Activated T-helper 1 cell treated with anti-CD3 and anti-CD28 coated beads, Interleukin-12 subunit alpha, Interleukin-12 subunit beta, Interleukin-2, Interleukin-4 antibody, amounts not matched to agents 30 ng/mL and 10 ng/mL and 1 ng/mL, durations not matched to agents 14 hours and 24 hours and 36 hours (primary cell): ENCODE measurements at regions not wholly inside any gene's neighbourhood (a gene's known extent, or its start where the extent isn't known, plus 50 kb on each side); places are given as distances from the start of the nearest gene placed in this dataset.

ENCODE experiments used
- DNase-seq: peaks from one replicate; pipeline ENCODE4 v3.0.0; 2021; ENCODE audit warnings: low spot score
- H3K27ac Mint-ChIP-seq: one replicate; pipeline ENCODE4 v1.8.0; 2021; ENCODE audit warnings: mild to moderate bottlenecking, mixed read lengths
- H3K27me3 Mint-ChIP-seq: one replicate; pipeline ENCODE4 v1.8.0; 2022; ENCODE audit warnings: mild to moderate bottlenecking, moderate library complexity, mixed read lengths; ENCODE audit not compliant: insufficient read depth
- H3K36me3 Mint-ChIP-seq: one replicate; pipeline ENCODE4 v1.8.0; 2021; ENCODE audit warnings: low read depth, mixed read lengths
- H3K4me1 Mint-ChIP-seq: one replicate; pipeline ENCODE4 v1.8.0; 2021; ENCODE audit warnings: low read depth, mixed read lengths
- H3K4me3 Mint-ChIP-seq: one replicate; pipeline ENCODE4 v1.8.0; 2021; ENCODE audit warnings: mild to moderate bottlenecking, moderate library complexity, mixed read lengths
- H3K9me3 Mint-ChIP-seq: one replicate; pipeline ENCODE4 v1.8.0; 2021; ENCODE audit warnings: mixed read lengths
- intact Hi-C: fragments of 100-400 bp; cut with micrococcal nuclease; formaldehyde crosslinking; loops from one replicate; pipeline ENCODE4 v1.15.1; 2024

DNA sequence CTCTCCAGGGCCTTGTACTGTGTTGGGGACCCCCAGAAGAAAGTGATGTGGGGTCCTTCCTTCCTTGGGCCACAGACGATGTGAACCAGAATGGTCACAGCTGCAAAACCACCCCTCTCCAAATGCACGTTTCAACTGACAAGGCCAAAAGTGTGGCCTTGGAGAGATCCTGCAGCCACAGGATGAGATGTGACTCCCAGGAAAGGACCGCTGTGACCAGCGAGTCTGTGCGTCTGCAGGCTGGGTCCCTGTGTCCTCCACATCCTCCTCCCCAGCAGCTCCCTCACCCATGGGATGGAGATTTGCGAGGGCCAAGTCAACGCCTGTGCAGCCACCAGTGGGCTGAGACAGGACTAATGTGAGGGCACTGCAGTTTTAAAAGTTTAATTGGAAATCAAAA lies 247.0 kb downstream of the ERMARD start:
- H3K27ac Mint-ChIP-seq = no peak overlapping the region
- peaks cover 14% of the 10 kb centered on the region for H3K9me3 Mint-ChIP-seq
- no peak overlapping the region for H3K4me3 Mint-ChIP-seq

DNA sequence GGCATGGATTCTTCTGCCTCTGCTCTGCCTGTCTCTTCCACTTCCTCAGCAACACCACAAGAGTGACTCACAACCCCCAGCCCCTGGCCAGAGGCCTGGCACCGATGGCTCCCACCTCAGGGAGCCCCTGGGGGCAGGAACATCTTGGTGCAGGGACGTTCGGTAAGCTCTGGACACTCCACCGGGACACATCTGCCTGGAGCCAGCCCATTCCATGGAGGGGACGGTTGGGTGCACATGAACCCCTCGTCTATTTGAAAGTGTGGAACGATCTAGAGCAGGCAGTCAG lies 246.5 kb downstream of the ERMARD start:
- Mint-ChIP-seq H3K36me3 (no peaks in the 10 kb centered on the region), H3K4me3 (no peak overlapping the region), H3K27ac (no peak overlapping the region), H3K27me3 (peaks cover 4% of the 10 kb centered on the region), H3K4me1 (no peaks in the 10 kb centered on the region), H3K9me3 (peaks cover 8% of the 10 kb centered on the region)
- intact Hi-C loops = no loop called here
- no peak for DNase-seq

More for the DNA sequence above, 247.0 kb downstream of the ERMARD start:
- Mint-ChIP-seq H3K36me3 (no peaks in the 10 kb centered on the region), H3K4me1 (no peaks in the 10 kb centered on the region), H3K27me3 (peaks cover 4% of the 10 kb centered on the region)
- DNase-seq = no peak
- intact Hi-C loops = no loop called here

DNA sequence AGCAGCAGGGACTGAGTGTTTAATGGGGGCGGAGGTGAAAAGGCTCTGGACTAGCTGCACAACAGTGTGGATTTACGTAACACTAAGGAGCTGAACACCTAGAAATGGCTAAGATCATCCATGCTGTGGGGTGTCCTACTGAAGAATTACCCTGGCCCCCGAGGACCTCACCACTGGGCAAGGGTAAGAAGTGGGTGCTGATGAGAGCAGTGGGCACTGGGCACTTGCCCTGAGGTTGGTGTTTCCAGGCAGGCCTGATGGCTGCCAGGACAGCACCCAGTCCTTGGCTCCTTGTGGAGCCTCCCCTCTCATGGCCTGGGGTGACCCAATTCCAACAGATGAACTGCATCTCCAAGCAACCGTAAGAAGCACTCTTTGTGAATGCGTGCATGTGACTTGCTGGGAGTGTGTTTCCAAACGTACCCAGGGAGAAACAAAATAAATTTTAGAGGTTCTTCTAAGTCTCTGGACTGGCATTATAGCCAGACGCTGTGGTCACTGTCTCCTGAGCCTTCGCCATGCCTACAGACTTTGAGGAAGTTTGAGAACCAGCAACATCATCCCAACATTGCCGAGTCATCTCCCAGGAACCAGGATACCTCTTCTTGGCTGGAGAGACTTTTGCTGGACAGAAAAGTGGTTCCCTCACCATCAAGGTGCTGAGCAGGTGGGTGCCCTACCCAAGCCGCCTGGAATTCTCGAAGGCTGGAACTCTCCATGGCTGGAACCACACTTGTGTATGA lies 245.9 kb downstream of the ERMARD start:
- DNase-seq = no peak
- Mint-ChIP-seq H3K4me1 (peaks cover under 1% of the 10 kb centered on the region), H3K9me3 (peaks cover 3% of the 10 kb centered on the region), H3K27ac (no peak overlapping the region), H3K4me3 (no peak overlapping the region), H3K36me3 (no peaks in the 10 kb centered on the region), H3K27me3 (peaks cover 4% of the 10 kb centered on the region)
- intact Hi-C loops = no loop called here

- peaks cover 9% of the 10 kb centered on the region for H3K4me1 Mint-ChIP-seq
- intact Hi-C loops = no loop called here
- H3K9me3 Mint-ChIP-seq = no peaks in the 10 kb centered on the region
- H3K4me3 Mint-ChIP-seq = no peak overlapping the region
- H3K27me3 Mint-ChIP-seq = peaks cover 7% of the 10 kb centered on the region
- DNase-seq = no peak
- H3K36me3 Mint-ChIP-seq = no peaks in the 10 kb centered on the region
- no peak overlapping the region for H3K27ac Mint-ChIP-seq
These were observed 245.1 kb downstream of the ERMARD start for GRCh38 chr6:169996378-169997051.

DNA sequence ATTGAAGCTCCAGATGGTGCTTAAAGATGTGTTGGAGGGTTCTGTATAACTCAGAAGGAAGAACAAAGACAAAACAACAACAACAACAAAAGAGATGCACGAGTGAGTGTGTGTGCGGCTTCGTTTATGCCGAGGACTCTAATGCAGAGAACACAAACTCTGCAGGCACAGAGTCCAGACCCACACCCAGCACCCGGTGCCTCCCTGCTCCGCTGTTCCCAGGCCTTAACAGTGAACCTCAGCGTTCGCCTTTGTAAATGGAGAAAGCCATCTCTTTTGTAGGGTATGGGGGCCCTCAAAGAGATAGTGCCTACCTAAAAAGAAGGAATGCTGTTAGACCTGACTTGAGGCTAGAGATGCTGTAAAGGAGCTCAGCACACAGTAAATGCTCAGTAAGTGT lies 243.3 kb downstream of the ERMARD start:
- no peaks in the 10 kb centered on the region for H3K36me3 Mint-ChIP-seq
- intact Hi-C loops = no loop called here
- DNase-seq = no peak
- H3K4me3 Mint-ChIP-seq = no peak overlapping the region
- peaks cover 8% of the 10 kb centered on the region for H3K27me3 Mint-ChIP-seq
- no peaks in the 10 kb centered on the region for H3K9me3 Mint-ChIP-seq
- peaks cover 19% of the 10 kb centered on the region for H3K4me1 Mint-ChIP-seq
- no peak overlapping the region for H3K27ac Mint-ChIP-seq

DNA sequence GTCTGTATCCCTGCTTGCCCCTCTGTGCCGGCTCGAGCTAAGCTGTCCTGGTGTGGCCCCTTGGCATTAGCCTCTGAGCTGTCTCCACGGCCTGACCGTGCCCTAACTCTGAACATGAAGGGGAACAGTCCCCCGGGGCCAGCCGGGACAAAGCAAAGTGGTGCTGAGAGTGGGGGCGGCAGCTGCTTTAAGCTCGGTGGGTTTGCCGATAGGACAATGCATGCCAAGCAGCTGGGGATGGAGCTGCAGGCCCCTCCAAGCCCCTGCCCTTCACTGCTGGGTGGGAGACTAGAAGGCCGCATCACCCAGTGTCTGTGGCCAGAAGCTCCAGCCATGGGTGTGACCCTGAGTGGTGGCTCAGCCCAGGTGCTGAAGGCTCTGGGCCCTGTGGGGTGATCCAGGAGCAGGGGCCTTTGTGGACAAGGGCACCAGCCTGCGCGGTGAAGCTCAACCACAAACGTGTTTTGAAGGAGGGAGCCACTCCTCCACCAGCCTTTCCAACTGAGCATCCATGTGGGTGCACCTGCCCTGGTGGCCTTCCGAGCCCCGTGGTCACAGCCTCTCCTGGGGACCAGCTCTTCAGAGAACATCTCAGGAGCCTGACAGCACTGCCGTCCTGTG lies 242.5 kb downstream of the ERMARD start:
- Mint-ChIP-seq H3K9me3 (no peaks in the 10 kb centered on the region), H3K4me1 (peaks cover 24% of the 10 kb centered on the region), H3K27ac (no peak overlapping the region), H3K27me3 (peaks cover 8% of the 10 kb centered on the region), H3K4me3 (no peak overlapping the region), H3K36me3 (no peaks in the 10 kb centered on the region)
- DNase-seq = no peak
- intact Hi-C loops = no loop called here

DNA sequence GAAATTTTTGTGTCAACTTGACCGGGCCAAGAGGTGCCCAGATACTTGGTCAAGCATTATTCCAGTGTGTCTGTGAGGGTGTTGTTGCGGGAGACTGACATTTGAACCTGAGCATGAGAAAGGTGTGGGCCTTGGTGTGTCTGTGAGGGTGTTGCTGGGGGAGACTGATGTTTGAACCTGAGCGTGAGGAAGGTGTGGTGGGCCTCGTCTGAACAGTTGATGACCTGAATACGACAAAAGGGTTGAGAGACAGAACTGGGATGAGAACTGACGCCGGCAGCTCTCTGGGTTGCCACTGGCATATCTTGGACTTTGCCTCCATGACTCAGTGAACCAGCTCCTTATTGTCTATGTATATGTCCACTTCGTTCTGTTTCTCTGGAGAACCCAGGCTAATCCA lies 240.5 kb downstream of the ERMARD start:
- DNase-seq = no peak
- intact Hi-C loops = no loop called here
- Mint-ChIP-seq H3K4me3 (no peak overlapping the region), H3K27ac (no peak overlapping the region), H3K4me1 (peaks cover 24% of the 10 kb centered on the region), H3K27me3 (peaks cover 8% of the 10 kb centered on the region), H3K9me3 (no peaks in the 10 kb centered on the region), H3K36me3 (no peaks in the 10 kb centered on the region)

- Mint-ChIP-seq H3K4me3 (no peak overlapping the region), H3K9me3 (no peaks in the 10 kb centered on the region), H3K27me3 (peaks cover 8% of the 10 kb centered on the region), H3K27ac (no peak overlapping the region), H3K4me1 (peaks cover 24% of the 10 kb centered on the region), H3K36me3 (no peaks in the 10 kb centered on the region)
- no peak for DNase-seq
- intact Hi-C loops = no loop called here
These were observed 239.6 kb downstream of the ERMARD start for GRCh38 chr6:169991031-169991390.

- DNase-seq = peak; percentile 7
- Mint-ChIP-seq H3K4me3 (peak overlapping the region; percentile 38), H3K9me3 (no peaks in the 10 kb centered on the region), H3K36me3 (no peaks in the 10 kb centered on the region), H3K27ac (no peak overlapping the region), H3K27me3 (peaks cover 8% of the 10 kb centered on the region), H3K4me1 (peaks cover 24% of the 10 kb centered on the region)
- intact Hi-C loops = no loop called here
These were observed 238.9 kb downstream of the ERMARD start for GRCh38 chr6:169990095-169991030.

DNA sequence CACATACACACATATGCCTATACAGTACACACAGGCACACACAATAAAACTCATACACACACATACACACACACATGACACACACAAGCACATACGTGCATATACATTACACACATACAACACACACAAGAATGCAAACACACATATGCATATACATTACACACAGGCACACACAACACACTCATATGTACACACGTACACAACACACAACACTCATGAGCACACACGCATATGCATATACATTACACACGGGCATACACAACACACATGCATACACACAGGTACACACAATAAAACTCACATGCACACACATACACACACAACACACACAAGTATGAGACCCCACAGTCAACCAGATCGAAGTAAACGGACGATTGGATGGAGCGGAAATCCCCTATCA lies 238.2 kb downstream of the ERMARD start:
- H3K36me3 Mint-ChIP-seq = no peaks in the 10 kb centered on the region
- no peaks in the 10 kb centered on the region for H3K9me3 Mint-ChIP-seq
- no peak overlapping the region for H3K4me3 Mint-ChIP-seq
- peak overlapping the region; percentile 0 for H3K27ac Mint-ChIP-seq
- intact Hi-C loops = no loop called here
- peaks cover 8% of the 10 kb centered on the region for H3K27me3 Mint-ChIP-seq
- DNase-seq = no peak
- H3K4me1 Mint-ChIP-seq = peaks cover 24% of the 10 kb centered on the region

DNA sequence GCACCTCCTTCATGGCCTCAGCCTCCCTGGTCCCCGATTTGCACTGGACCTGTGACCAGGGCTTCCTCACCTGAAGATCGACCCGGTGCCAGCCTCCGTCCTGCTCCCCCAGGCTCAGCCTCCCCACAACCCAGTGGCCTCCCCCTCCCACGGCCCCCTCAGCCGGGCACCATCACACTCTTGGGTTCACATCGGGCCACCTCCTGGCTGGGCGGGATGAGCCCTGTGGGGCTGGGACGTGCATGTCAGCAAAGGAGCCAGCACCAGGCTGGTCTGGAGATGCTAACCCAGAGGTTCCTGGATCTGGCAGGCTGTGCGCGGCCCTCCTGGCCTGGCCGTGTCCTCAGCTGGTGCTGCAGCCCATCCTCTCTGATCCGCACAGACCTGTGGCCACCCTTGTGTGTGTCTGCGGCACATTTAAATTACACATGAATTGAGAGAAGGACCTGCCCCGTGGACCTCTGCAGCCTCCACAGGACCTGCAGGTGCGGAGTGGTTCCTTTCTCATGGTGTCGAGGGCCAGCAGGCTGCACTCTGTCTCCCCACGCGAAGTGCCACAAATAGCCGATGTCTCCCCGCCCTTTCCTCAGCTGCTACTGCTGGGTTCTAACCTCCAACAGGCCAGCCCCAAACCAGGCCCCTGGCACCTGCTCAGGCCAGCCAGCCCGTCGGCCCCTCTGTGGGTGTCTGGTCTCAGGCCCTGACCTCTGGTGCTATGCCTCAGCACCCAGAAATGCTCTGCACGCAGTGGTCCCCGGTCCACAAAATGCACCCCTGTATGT lies 237.5 kb downstream of the ERMARD start:
- no peak overlapping the region for H3K4me3 Mint-ChIP-seq
- intact Hi-C loops = no loop called here
- no peak overlapping the region for H3K27ac Mint-ChIP-seq
- H3K9me3 Mint-ChIP-seq = no peaks in the 10 kb centered on the region
- peaks cover 5% of the 10 kb centered on the region for H3K27me3 Mint-ChIP-seq
- DNase-seq = no peak
- H3K36me3 Mint-ChIP-seq = no peaks in the 10 kb centered on the region
- peaks cover 24% of the 10 kb centered on the region for H3K4me1 Mint-ChIP-seq

GRCh38 chr6:169986848-169987498 lies 235.6 kb downstream of the ERMARD start:
- peaks cover 5% of the 10 kb centered on the region for H3K27me3 Mint-ChIP-seq
- no peak overlapping the region for H3K4me3 Mint-ChIP-seq

More at GRCh38 chr6:169986848-169987498, 235.6 kb downstream of the ERMARD start:
- intact Hi-C loops = no loop called here
- DNase-seq = no peak
- Mint-ChIP-seq H3K9me3 (no peaks in the 10 kb centered on the region), H3K4me1 (peaks cover 20% of the 10 kb centered on the region), H3K27ac (no peak overlapping the region), H3K36me3 (no peaks in the 10 kb centered on the region)
